ENCODE measurements at regions not wholly inside any gene's neighbourhood (a gene's known extent, or its start where the extent isn't known, plus 50 kb on each side); places are given as distances from the start of the nearest gene placed in this dataset.

- no peaks in the 10 kb centered on the region for H3K27me3 ChIP-seq (ENCODE audit: insufficient read depth, low read depth, severe bottlenecking)
- no peak overlapping the region for H3K27ac ChIP-seq
- no peak overlapping the region for H3K4me3 ChIP-seq (ENCODE audit: low read depth, low read length)
- no peaks in the 10 kb centered on the region for H3K36me3 ChIP-seq
- TF ChIP-seq CTCF (IDR thresholded peaks at IDR 0.05; ENCODE audit: low read depth, low read length), result no peak
- no peak for DNase-seq
- H3K9me3 ChIP-seq (ENCODE audit: severe bottlenecking), result no peaks in the 10 kb centered on the region
These were observed 117.6 kb upstream of the ROBO1 start for GRCh38 chr3:79885407-79885806.

GRCh38 chr3:79884354-79884753 is 116.6 kb upstream of the ROBO1 start:
- no peaks in the 10 kb centered on the region for H3K36me3 ChIP-seq
- no peak for TF ChIP-seq CTCF (IDR thresholded peaks at IDR 0.05; ENCODE audit: low read depth, low read length)
- H3K4me3 ChIP-seq (ENCODE audit: low read depth, low read length), result no peak overlapping the region
- no peak overlapping the region for H3K27ac ChIP-seq
- H3K9me3 ChIP-seq (ENCODE audit: severe bottlenecking), result no peaks in the 10 kb centered on the region
- no peaks in the 10 kb centered on the region for H3K27me3 ChIP-seq (ENCODE audit: insufficient read depth, low read depth, severe bottlenecking)
- no peak for DNase-seq

- Histone ChIP-seq H3K9me3 (ENCODE audit: severe bottlenecking) (no peaks in the 10 kb centered on the region), H3K4me3 (ENCODE audit: low read depth, low read length) (no peak overlapping the region), H3K36me3 (no peaks in the 10 kb centered on the region), H3K27me3 (ENCODE audit: insufficient read depth, low read depth, severe bottlenecking) (no peaks in the 10 kb centered on the region), H3K27ac (no peak overlapping the region)
- no peak for DNase-seq
- TF ChIP-seq CTCF (IDR thresholded peaks at IDR 0.05; ENCODE audit: low read depth, low read length), result no peak
These were observed 113.6 kb upstream of the ROBO1 start for GRCh38 chr3:79881431-79881830.

- no peaks in the 10 kb centered on the region for H3K36me3 ChIP-seq
- TF ChIP-seq CTCF (IDR thresholded peaks at IDR 0.05; ENCODE audit: low read depth, low read length), result no peak
- no peak overlapping the region for H3K4me3 ChIP-seq (ENCODE audit: low read depth, low read length)
- DNase-seq, result no peak
- H3K27me3 ChIP-seq (ENCODE audit: insufficient read depth, low read depth, severe bottlenecking), result no peaks in the 10 kb centered on the region
- no peak overlapping the region for H3K27ac ChIP-seq
- H3K9me3 ChIP-seq (ENCODE audit: severe bottlenecking), result no peaks in the 10 kb centered on the region
These were observed 110.9 kb upstream of the ROBO1 start for GRCh38 chr3:79878708-79879107.

GRCh38 chr3:79874646-79875045 is 106.8 kb upstream of the ROBO1 start:
- H3K9me3 ChIP-seq (ENCODE audit: severe bottlenecking), result no peaks in the 10 kb centered on the region
- no peak for DNase-seq
- TF ChIP-seq CTCF (IDR thresholded peaks at IDR 0.05; ENCODE audit: low read depth, low read length), result no peak

GRCh38 chr3:79872483-79872882 is 104.7 kb upstream of the ROBO1 start:
- no peaks in the 10 kb centered on the region for H3K9me3 ChIP-seq (ENCODE audit: severe bottlenecking)
- H3K27me3 ChIP-seq (ENCODE audit: insufficient read depth, low read depth, severe bottlenecking), result no peaks in the 10 kb centered on the region
- no peak for DNase-seq
- no peak overlapping the region for H3K27ac ChIP-seq
- TF ChIP-seq CTCF (IDR thresholded peaks at IDR 0.05; ENCODE audit: low read depth, low read length), result no peak
- H3K36me3 ChIP-seq, result no peaks in the 10 kb centered on the region
- H3K4me3 ChIP-seq (ENCODE audit: low read depth, low read length), result no peak overlapping the region

More at GRCh38 chr3:79874646-79875045, 106.8 kb upstream of the ROBO1 start:
- H3K27ac ChIP-seq, result no peak overlapping the region
- H3K36me3 ChIP-seq, result no peaks in the 10 kb centered on the region
- H3K4me3 ChIP-seq (ENCODE audit: low read depth, low read length), result no peak overlapping the region
- H3K27me3 ChIP-seq (ENCODE audit: insufficient read depth, low read depth, severe bottlenecking), result no peaks in the 10 kb centered on the region
